ENCODE measurements at regions not wholly inside any gene's neighbourhood (a gene's known extent, or its start where the extent isn't known, plus 50 kb on each side); places are given as distances from the start of the nearest gene placed in this dataset.

DNA sequence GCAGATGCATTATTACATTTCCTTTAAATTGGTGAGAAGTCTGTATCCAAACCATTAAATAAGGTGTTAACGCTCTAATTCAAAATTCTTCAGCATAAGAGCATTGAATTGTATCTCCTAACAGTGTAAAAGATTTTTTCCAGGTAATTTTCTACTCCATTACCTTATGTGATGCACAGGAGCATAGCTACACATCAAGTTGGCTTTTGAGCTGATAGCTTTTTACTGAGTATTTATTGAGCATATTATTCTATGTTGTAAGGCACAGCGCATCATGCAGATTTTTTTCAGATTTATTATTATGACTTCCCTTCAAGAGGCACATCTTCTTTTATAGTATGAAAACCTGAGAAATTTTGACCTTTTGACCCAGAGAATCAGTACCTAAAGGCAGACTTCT, 270.7 kb upstream of the MIR17HG start:
- Histone ChIP-seq H3K4me2 (no peak overlapping the region), H4K20me1 (replicated peaks; ENCODE audit: insufficient read depth) (no peaks in the 10 kb centered on the region), H3K36me3 (ENCODE audit: insufficient read depth) (no peaks in the 10 kb centered on the region), H3K27me3 (ENCODE audit: insufficient read depth) (no peaks in the 10 kb centered on the region), H2AFZ (no peak overlapping the region), H3K4me3 (no peak overlapping the region), H3K4me1 (ENCODE audit: insufficient read depth) (no peaks in the 10 kb centered on the region), H3K9me2 (ENCODE audit: insufficient read depth) (no peaks in the 10 kb centered on the region), H3F3A (replicated peaks; ENCODE audit: low read depth) (no peaks in the 10 kb centered on the region), H3K79me2 (replicated peaks; ENCODE audit: insufficient read depth) (no peaks in the 10 kb centered on the region), H3K27ac (ENCODE audit: low read depth) (no peak overlapping the region)
- no peak for ATAC-seq
- Mint-ChIP-seq H3K27me3 (ENCODE audit: insufficient read depth, low read depth, poor library complexity) (peaks cover 2% of the 10 kb centered on the region), H3K4me1 (no peaks in the 10 kb centered on the region), H3K36me3 (ENCODE audit: low read depth) (no peaks in the 10 kb centered on the region), H3K27ac (no peak overlapping the region), H3K9me3 (no peaks in the 10 kb centered on the region), H3K4me3 (no peak overlapping the region)
- TF ChIP-seq ZNF331 (CRISPR knock-in tag; IDR thresholded peaks at IDR 0.05; ENCODE audit: low read depth) (no peak), STAT1 (IDR thresholded peaks at IDR 0.05; ENCODE audit: unreplicated experiment) (no peak), NANOG (IDR thresholded peaks at IDR 0.05; ENCODE audit: borderline replicate concordance) (no peak), EZH2 (IDR thresholded peaks at IDR 0.05; ENCODE audit: low read depth, unreplicated experiment) (no peak), CREB1 (CRISPR knock-in tag; IDR thresholded peaks at IDR 0.05; ENCODE audit: low read depth) (no peak), POLR2AphosphoS5 (IDR thresholded peaks at IDR 0.05; ENCODE audit: low read depth) (no peak)
- DNase-seq (ENCODE audit: low spot score): no peak

DNA sequence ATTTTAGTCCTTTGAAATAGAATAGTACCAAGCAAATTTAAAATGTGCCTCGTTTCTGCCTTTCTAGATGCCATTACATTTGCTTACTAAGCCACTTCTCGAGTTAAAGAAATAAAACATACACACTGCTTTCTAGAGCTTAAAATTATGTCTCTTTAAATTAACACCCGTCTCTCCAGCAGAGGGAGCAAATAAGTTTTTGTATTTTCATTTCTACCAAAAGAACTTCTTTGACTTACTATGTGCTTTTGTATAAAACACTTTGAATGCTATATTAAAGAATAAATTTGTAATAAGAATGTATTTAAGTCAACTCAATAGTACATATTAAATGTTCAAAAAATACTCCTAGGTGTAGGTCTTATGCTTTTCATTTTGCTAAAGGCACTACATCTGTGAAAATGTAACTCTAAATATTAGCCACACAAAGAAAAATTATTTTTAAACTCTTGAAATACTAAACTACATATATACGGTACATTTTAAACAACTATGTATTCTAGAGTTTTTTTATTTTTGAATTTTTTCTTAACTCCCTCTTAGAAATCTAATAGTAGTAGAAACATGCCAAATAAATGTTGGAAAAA, 269.3 kb upstream of the MIR17HG start:
- Histone ChIP-seq H3K9me2 (ENCODE audit: insufficient read depth) (no peaks in the 10 kb centered on the region), H3K79me2 (replicated peaks; ENCODE audit: insufficient read depth) (no peaks in the 10 kb centered on the region), H3K27ac (ENCODE audit: low read depth) (no peak overlapping the region), H3K36me3 (ENCODE audit: insufficient read depth) (no peaks in the 10 kb centered on the region), H3K4me2 (no peak overlapping the region), H3K27me3 (ENCODE audit: insufficient read depth) (no peaks in the 10 kb centered on the region), H2AFZ (no peak overlapping the region), H3K4me3 (no peak overlapping the region), H4K20me1 (replicated peaks; ENCODE audit: insufficient read depth) (no peaks in the 10 kb centered on the region), H3K4me1 (ENCODE audit: insufficient read depth) (no peaks in the 10 kb centered on the region), H3F3A (replicated peaks; ENCODE audit: low read depth) (no peaks in the 10 kb centered on the region)
- Mint-ChIP-seq H3K9me3 (no peaks in the 10 kb centered on the region), H3K36me3 (ENCODE audit: low read depth) (no peaks in the 10 kb centered on the region), H3K4me1 (peaks cover 9% of the 10 kb centered on the region; the same call in 2 of the 3 replicates), H3K27me3 (ENCODE audit: insufficient read depth, low read depth, poor library complexity) (peaks cover 2% of the 10 kb centered on the region), H3K4me3 (no peak overlapping the region), H3K27ac (no peak overlapping the region)
- TF ChIP-seq, protein P1, sequence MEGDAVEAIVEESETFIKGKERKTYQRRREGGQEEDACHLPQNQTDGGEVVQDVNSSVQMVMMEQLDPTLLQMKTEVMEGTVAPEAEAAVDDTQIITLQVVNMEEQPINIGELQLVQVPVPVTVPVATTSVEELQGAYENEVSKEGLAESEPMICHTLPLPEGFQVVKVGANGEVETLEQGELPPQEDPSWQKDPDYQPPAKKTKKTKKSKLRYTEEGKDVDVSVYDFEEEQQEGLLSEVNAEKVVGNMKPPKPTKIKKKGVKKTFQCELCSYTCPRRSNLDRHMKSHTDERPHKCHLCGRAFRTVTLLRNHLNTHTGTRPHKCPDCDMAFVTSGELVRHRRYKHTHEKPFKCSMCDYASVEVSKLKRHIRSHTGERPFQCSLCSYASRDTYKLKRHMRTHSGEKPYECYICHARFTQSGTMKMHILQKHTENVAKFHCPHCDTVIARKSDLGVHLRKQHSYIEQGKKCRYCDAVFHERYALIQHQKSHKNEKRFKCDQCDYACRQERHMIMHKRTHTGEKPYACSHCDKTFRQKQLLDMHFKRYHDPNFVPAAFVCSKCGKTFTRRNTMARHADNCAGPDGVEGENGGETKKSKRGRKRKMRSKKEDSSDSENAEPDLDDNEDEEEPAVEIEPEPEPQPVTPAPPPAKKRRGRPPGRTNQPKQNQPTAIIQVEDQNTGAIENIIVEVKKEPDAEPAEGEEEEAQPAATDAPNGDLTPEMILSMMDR (conservative IDR thresholded peaks at IDR 0.05; ENCODE audit: low read depth in 2 of 2): peak in 1 of 2 experiments; percentile 73; a peak in 3 of 4 replicates
- no peak for TF ChIP-seq EZH2 (IDR thresholded peaks at IDR 0.05; ENCODE audit: low read depth, unreplicated experiment)
- ATAC-seq (no peak), DNase-seq (ENCODE audit: low spot score) (peak; percentile 45)

DNA sequence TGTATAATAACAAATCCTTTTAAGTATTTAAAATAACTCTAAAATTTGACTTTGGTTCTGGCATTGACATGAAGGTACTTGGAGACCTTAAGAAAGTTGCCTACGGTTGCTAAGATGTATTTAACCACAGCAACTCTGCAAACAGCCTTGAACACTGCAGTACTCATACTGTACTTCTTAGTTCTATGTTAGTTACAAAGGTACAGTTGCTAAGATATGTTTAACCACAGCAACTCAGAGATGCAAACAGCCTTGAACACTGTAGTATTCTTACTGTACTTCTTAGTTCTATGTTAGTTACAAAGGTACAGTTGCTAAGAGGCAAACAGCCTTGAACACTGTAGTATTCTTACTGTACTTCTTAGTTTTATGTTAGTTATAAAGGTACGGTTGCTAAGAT, 268.3 kb upstream of the MIR17HG start:
- Histone ChIP-seq H3K4me2 (no peak overlapping the region), H3K79me2 (replicated peaks; ENCODE audit: insufficient read depth) (no peaks in the 10 kb centered on the region), H3K27ac (ENCODE audit: low read depth) (no peak overlapping the region), H3K36me3 (ENCODE audit: insufficient read depth) (no peaks in the 10 kb centered on the region), H3K27me3 (ENCODE audit: insufficient read depth) (no peaks in the 10 kb centered on the region), H3K9me2 (ENCODE audit: insufficient read depth) (no peaks in the 10 kb centered on the region), H4K20me1 (replicated peaks; ENCODE audit: insufficient read depth) (no peaks in the 10 kb centered on the region), H3K4me3 (no peak overlapping the region), H3K4me1 (ENCODE audit: insufficient read depth) (peaks cover 5% of the 10 kb centered on the region; the same call in 1 of the 2 replicates), H2AFZ (no peak overlapping the region), H3F3A (replicated peaks; ENCODE audit: low read depth) (no peaks in the 10 kb centered on the region)
- H3K36me3 Mint-ChIP-seq (ENCODE audit: low read depth): no peaks in the 10 kb centered on the region
- H3K4me1 Mint-ChIP-seq: peaks cover 16% of the 10 kb centered on the region
- ATAC-seq (no peak), DNase-seq (ENCODE audit: low spot score) (no peak)
- H3K9me3 Mint-ChIP-seq: no peaks in the 10 kb centered on the region
- H3K27me3 Mint-ChIP-seq (ENCODE audit: insufficient read depth, low read depth, poor library complexity): peaks cover 2% of the 10 kb centered on the region
- H3K27ac Mint-ChIP-seq: no peak overlapping the region
- H3K4me3 Mint-ChIP-seq: no peak overlapping the region
- no peak for TF ChIP-seq POLR2AphosphoS5 (IDR thresholded peaks at IDR 0.05; ENCODE audit: low read depth)
- TF ChIP-seq, protein P2, sequence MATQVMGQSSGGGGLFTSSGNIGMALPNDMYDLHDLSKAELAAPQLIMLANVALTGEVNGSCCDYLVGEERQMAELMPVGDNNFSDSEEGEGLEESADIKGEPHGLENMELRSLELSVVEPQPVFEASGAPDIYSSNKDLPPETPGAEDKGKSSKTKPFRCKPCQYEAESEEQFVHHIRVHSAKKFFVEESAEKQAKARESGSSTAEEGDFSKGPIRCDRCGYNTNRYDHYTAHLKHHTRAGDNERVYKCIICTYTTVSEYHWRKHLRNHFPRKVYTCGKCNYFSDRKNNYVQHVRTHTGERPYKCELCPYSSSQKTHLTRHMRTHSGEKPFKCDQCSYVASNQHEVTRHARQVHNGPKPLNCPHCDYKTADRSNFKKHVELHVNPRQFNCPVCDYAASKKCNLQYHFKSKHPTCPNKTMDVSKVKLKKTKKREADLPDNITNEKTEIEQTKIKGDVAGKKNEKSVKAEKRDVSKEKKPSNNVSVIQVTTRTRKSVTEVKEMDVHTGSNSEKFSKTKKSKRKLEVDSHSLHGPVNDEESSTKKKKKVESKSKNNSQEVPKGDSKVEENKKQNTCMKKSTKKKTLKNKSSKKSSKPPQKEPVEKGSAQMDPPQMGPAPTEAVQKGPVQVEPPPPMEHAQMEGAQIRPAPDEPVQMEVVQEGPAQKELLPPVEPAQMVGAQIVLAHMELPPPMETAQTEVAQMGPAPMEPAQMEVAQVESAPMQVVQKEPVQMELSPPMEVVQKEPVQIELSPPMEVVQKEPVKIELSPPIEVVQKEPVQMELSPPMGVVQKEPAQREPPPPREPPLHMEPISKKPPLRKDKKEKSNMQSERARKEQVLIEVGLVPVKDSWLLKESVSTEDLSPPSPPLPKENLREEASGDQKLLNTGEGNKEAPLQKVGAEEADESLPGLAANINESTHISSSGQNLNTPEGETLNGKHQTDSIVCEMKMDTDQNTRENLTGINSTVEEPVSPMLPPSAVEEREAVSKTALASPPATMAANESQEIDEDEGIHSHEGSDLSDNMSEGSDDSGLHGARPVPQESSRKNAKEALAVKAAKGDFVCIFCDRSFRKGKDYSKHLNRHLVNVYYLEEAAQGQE (IDR thresholded peaks at IDR 0.05; ENCODE audit: unreplicated experiment): no peak
- TF ChIP-seq CREB1 (CRISPR knock-in tag; IDR thresholded peaks at IDR 0.05; ENCODE audit: low read depth): no peak
- no peak for TF ChIP-seq ZNF331 (CRISPR knock-in tag; IDR thresholded peaks at IDR 0.05; ENCODE audit: low read depth)
- no peak for TF ChIP-seq EZH2 (IDR thresholded peaks at IDR 0.05; ENCODE audit: low read depth, unreplicated experiment)
- TF ChIP-seq ZNF114 (CRISPR knock-in tag; IDR thresholded peaks at IDR 0.05): no peak
- TF ChIP-seq, protein P3, sequence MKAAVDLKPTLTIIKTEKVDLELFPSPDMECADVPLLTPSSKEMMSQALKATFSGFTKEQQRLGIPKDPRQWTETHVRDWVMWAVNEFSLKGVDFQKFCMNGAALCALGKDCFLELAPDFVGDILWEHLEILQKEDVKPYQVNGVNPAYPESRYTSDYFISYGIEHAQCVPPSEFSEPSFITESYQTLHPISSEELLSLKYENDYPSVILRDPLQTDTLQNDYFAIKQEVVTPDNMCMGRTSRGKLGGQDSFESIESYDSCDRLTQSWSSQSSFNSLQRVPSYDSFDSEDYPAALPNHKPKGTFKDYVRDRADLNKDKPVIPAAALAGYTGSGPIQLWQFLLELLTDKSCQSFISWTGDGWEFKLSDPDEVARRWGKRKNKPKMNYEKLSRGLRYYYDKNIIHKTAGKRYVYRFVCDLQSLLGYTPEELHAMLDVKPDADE (IDR thresholded peaks at IDR 0.05): no peak
- no peak for TF ChIP-seq EZH2phosphoT487 (IDR thresholded peaks at IDR 0.05; ENCODE audit: unreplicated experiment)
- no peak for TF ChIP-seq JUNB (IDR thresholded peaks at IDR 0.05; ENCODE audit: unreplicated experiment)
- TF ChIP-seq NANOG (IDR thresholded peaks at IDR 0.05; ENCODE audit: borderline replicate concordance): no peak

All from GM23338 (cell line).